Transverse colon (tissue), 4 donors: ENCODE measurements at regions not wholly inside any gene's neighbourhood (a gene's known extent, or its start where the extent isn't known, plus 50 kb on each side); places are given as distances from the start of the nearest gene placed in this dataset.

Experiments
- CTCF ChIP-seq, 5 experiments: fragments of 200-600 bp in 3 of 5; fragments of 450-650 bp in 2 of 5; sonication (generic) in 3 of 5; IDR thresholded peaks; 1 replicate in 2 of 5; 2 replicates in 3 of 5; pipeline ENCODE4 v1.5.1; 2016 to 2017; ENCODE audit warnings: antibody characterized with exemption in 5 of 5, inconsistent platforms in 3 of 5, mild to moderate bottlenecking in 2 of 5, moderate library complexity in 1 of 5
- EP300 ChIP-seq: sonication (generic); formaldehyde crosslinking; IDR thresholded peaks from one replicate; pipeline ENCODE4 v1.6.1; 2017; ENCODE audit warnings: antibody characterized with exemption, low read depth
- POLR2A ChIP-seq: fragments of 450-650 bp; IDR thresholded peaks from one replicate; pipeline ENCODE4 v1.6.1; 2016; ENCODE audit warnings: antibody characterized with exemption, mild to moderate bottlenecking, moderate library complexity
- POLR2AphosphoS5 ChIP-seq, 3 donors: sonication (generic); formaldehyde crosslinking; IDR thresholded peaks; one replicate each; pipeline ENCODE4 v1.6.1; 2016; ENCODE audit warnings: antibody characterized with exemption in 3 of 3

- TF ChIP-seq CTCF (IDR thresholded peaks at IDR 0.05) = no peak
- no peak for TF ChIP-seq POLR2A
- no peak for TF ChIP-seq EP300
- no peak for TF ChIP-seq POLR2AphosphoS5 (IDR thresholded peaks at IDR 0.05)
These were observed 93.2 kb upstream of the CBLN2 start for GRCh38 chr18:72637299-72637698.
